OCI-LY7 (cell line): ENCODE measurements at regions not wholly inside any gene's neighbourhood (a gene's known extent, or its start where the extent isn't known, plus 50 kb on each side); places are given as distances from the start of the nearest gene placed in this dataset.
"Not testable (repeated sequence)": the region's sequence is repeated elsewhere in the genome, so short reads cannot be mapped to it uniquely, and the experiment has no call there.

Experiments used
- BruUV-seq: library from RNA; stranded (reverse); fragments of 400-500 nt; replicated peaks from 2 replicates; lab custom pipeline; 2021; lab: Mats Ljungman, UMichigan
- CTCF ChIA-PET: fragments of 300-600 bp; sonication (Branson Sonifier 250); formaldehyde crosslinking; loops from one replicate; lab custom pipeline; 2022; ENCODE audit warnings: antibody characterized with exemption; ENCODE audit not compliant: unreplicated experiment; lab: Charles Lee
- POLR2A ChIA-PET: fragments of 300-600 bp; sonication (Branson Sonifier 250); formaldehyde crosslinking; loops from one replicate; lab custom pipeline; 2022; ENCODE audit warnings: antibody characterized with exemption; lab: Charles Lee
- DNase-seq: peaks from one replicate; pipeline ENCODE4 v3.0.0-alpha.2; 2015; ENCODE audit warnings: low spot score
- H2AFZ ChIP-seq: fragments of 200-600 bp; sonication (generic), shearing (Covaris generic); 2 replicates; pipeline ENCODE4 v1.6.1; 2014; ENCODE audit warnings: mild to moderate bottlenecking, antibody characterized with exemption, low read length, moderate library complexity
- H3K27ac ChIP-seq: fragments of 200-600 bp; sonication (generic); 2 replicates; pipeline ENCODE4 v1.5.1; 2014; ENCODE audit warnings: mixed run types, low read depth, mild to moderate bottlenecking, moderate library complexity, low read length, inconsistent platforms; ENCODE audit not compliant: poor library complexity, severe bottlenecking
- H3K36me3 ChIP-seq: fragments of 200-600 bp; sonication (generic); 2 replicates; pipeline ENCODE4 v1.6.1; 2014; ENCODE audit warnings: mild to moderate bottlenecking, antibody characterized with exemption, low read length, moderate library complexity, mixed read lengths; ENCODE audit not compliant: insufficient read depth
- H3K4me1 ChIP-seq: fragments of 200-600 bp; sonication (generic); 2 replicates; pipeline ENCODE4 v1.5.1; 2014; ENCODE audit warnings: mild to moderate bottlenecking, low read length; ENCODE audit not compliant: insufficient read depth, poor library complexity, severe bottlenecking
- H3K4me2 ChIP-seq: fragments of 200-600 bp; sonication (generic); 2 replicates; pipeline ENCODE4 v1.6.1; 2014; ENCODE audit warnings: mild to moderate bottlenecking, low read length
- H3K4me3 ChIP-seq: fragments of 200-600 bp; sonication (generic); 2 replicates; pipeline ENCODE4 v1.5.1; 2014; ENCODE audit warnings: mild to moderate bottlenecking, low read depth, low read length; ENCODE audit not compliant: poor library complexity, severe bottlenecking
- H3K79me2 ChIP-seq: fragments of 200-600 bp; sonication (generic); 2 replicates; pipeline ENCODE4 v1.6.1; 2016; ENCODE audit warnings: low read depth, mild to moderate bottlenecking, low read length, moderate library complexity, mixed read lengths; ENCODE audit not compliant: insufficient read depth
- H3K9me2 ChIP-seq: fragments of 200-600 bp; sonication (generic); 2 replicates; pipeline ENCODE4 v1.6.1; 2016; ENCODE audit warnings: mild to moderate bottlenecking, low read length, mixed read lengths; ENCODE audit not compliant: insufficient read depth
- H3K9me3 ChIP-seq: fragments of 200-600 bp; sonication (generic); 2 replicates; pipeline ENCODE4 v1.6.1; 2014; ENCODE audit warnings: mild to moderate bottlenecking, mixed run types, low read length, mixed read lengths
- H4K20me1 ChIP-seq: fragments of 200-600 bp; sonication (generic); 2 replicates; pipeline ENCODE4 v1.6.1; 2014; ENCODE audit warnings: mild to moderate bottlenecking, antibody characterized with exemption, low read length, moderate library complexity, mixed read lengths; ENCODE audit not compliant: insufficient read depth
- CTCF ChIP-seq: fragments of 200-600 bp; sonication (generic); conservative IDR thresholded peaks from 2 replicates; pipeline ENCODE4 v1.5.1; 2014; ENCODE audit warnings: mild to moderate bottlenecking, antibody characterized with exemption, low read length, moderate library complexity, mixed read lengths
- EZH2phosphoT487 ChIP-seq: fragments of 200-600 bp; sonication (generic); IDR thresholded peaks from 2 replicates; pipeline ENCODE4 v1.6.1; 2018; ENCODE audit warnings: low read depth, borderline replicate concordance, mild to moderate bottlenecking, mixed run types, antibody characterized with exemption, low read length, moderate library complexity, mixed read lengths
- intact Hi-C: fragments of 100-400 bp; cut with micrococcal nuclease; formaldehyde crosslinking; loops from one replicate; pipeline ENCODE4 v1.10.0; 2022; ENCODE audit not compliant: unreplicated experiment

GRCh38 chr1:232571523-232571922, 58.4 kb downstream of the SIPA1L2 start:
- Histone ChIP-seq H3K4me1 (peaks cover 86% of the 10 kb centered on the region), H3K27ac (peak overlapping the region; percentile 50), H3K9me3 (no peaks in the 10 kb centered on the region; the same call in 1 of the 2 replicates), H3K36me3 (no peaks in the 10 kb centered on the region), H3K4me2 (peak overlapping the region; percentile 30), H3K9me2 (no peaks in the 10 kb centered on the region), H2AFZ (peak overlapping the region; percentile 28; the same call in 1 of the 2 replicates), H4K20me1 (no peaks in the 10 kb centered on the region), H3K79me2 (no peaks in the 10 kb centered on the region; the same call in 1 of the 2 replicates), H3K4me3 (no peak overlapping the region)
- ChIA-PET POLR2A (interaction anchor here (0.6 kb wide), 1 partner anchor 14 kb away, joined by 3 read pairs; no protein-coding TSS in a partner anchor), CTCF (no interaction called here)
- DNase-seq, result peak; percentile 79
- intact Hi-C loops, result no loop called here
- no peak for TF ChIP-seq EZH2phosphoT487
- TF ChIP-seq CTCF, result no peak
- no TSS peak for BruUV-seq

DNA sequence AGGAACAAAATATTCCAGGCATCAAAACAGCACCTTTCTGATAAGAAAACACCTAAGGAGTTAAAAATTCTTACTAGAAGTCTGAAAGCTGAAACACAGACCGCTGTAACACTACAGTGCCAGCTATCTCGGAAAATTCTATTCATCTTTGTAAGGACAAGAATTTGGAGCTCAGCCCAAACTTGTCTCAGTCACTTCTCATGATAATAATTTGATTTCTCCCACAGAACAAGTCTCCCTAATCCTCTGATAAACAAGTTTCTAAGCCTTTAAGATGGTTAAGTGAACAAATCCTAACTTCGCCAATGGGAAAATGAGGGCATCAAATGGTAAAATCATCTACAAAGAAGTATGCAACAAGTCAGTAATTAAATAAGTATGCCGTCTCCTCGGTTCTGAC, 59.9 kb downstream of the SIPA1L2 start:
- no peak for DNase-seq

DNA sequence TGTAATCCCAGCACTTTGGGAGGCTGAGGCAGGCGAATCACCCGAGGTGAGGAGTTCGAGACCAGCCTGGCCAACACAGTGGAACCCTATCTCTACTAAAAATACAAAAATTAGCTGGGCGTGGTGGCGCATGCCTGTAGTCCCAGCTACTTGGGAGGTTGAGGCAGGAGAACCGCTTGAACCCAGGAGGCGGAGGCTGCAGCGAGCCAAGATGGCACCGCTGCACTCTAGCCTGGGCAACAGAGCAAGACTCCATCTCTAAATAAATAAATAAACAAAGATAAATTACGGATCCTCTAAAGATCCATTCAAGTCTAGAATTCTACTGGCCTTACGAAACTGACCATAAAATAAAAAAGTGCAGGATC, 60.4 kb downstream of the SIPA1L2 start:
- CTCF ChIA-PET, H3K79me2 ChIP-seq, H3K4me3 ChIP-seq, H3K9me3 ChIP-seq, intact Hi-C loops, BruUV-seq, H3K9me2 ChIP-seq, POLR2A ChIA-PET, H2AFZ ChIP-seq, DNase-seq, H3K27ac ChIP-seq, H4K20me1 ChIP-seq, H3K36me3 ChIP-seq, H3K4me2 ChIP-seq: not testable (repeated sequence)
- H3K4me1 ChIP-seq, result peaks cover 86% of the 10 kb centered on the region

More for the DNA sequence above, 59.9 kb downstream of the SIPA1L2 start:
- Histone ChIP-seq H2AFZ (no peak overlapping the region), H3K4me3 (no peak overlapping the region), H4K20me1 (no peaks in the 10 kb centered on the region), H3K4me1 (peaks cover 86% of the 10 kb centered on the region), H3K36me3 (no peaks in the 10 kb centered on the region), H3K79me2 (no peaks in the 10 kb centered on the region; the same call in 1 of the 2 replicates), H3K9me3 (no peaks in the 10 kb centered on the region; the same call in 1 of the 2 replicates), H3K4me2 (no peak overlapping the region), H3K9me2 (no peaks in the 10 kb centered on the region), H3K27ac (peak overlapping the region; percentile 50)
- ChIA-PET POLR2A (no interaction called here), CTCF (no interaction called here)
- TF ChIP-seq EZH2phosphoT487 (no peak), CTCF (no peak)
- intact Hi-C loops, result no loop called here
- BruUV-seq, result no TSS peak
